CD4-positive, alpha-beta T cell (primary cell): ENCODE measurements at regions not wholly inside any gene's neighbourhood (a gene's known extent, or its start where the extent isn't known, plus 50 kb on each side); places are given as distances from the start of the nearest gene placed in this dataset.

Experiments used
- ATAC-seq: fragments of 200-7000 bp; cut with Tn5 transposase; one replicate; pipeline ENCODE4 v1.10.0; 2022; ENCODE audit warnings: mild to moderate bottlenecking; ENCODE audit not compliant: poor library complexity
- CTCF ChIA-PET: fragments of 350-600 bp; sonication (Branson Sonifier 250); formaldehyde crosslinking; loops from one replicate; lab custom pipeline; 2021; ENCODE audit warnings: antibody characterized with exemption, inconsistent platforms; lab: Charles Lee
- POLR2A ChIA-PET: fragments of 350-600 bp; sonication (Branson Sonifier 250); formaldehyde crosslinking; loops from one replicate; lab custom pipeline; 2021; ENCODE audit warnings: antibody characterized with exemption, inconsistent platforms; lab: Charles Lee
- DNase-seq, 14 experiments: peaks; one replicate each; pipeline ENCODE4 v3.0.0-alpha.2; 2013 to 2020; ENCODE audit warnings: mixed read lengths in 2 of 14
- H3K27ac ChIP-seq, 2 donors: one replicate each; pipeline versions ENCODE4 v1.5.1 to v1.7.0; 2013; ENCODE audit warnings: low read length in 2 of 2, low read depth in 1 of 2, mild to moderate bottlenecking in 1 of 2
- H3K27me3 ChIP-seq, 2 experiments: 1 replicate in 1 of 2; 2 replicates in 1 of 2; pipeline versions ENCODE4 v1.6.1 to v1.7.0; 2013; ENCODE audit warnings: low read length in 2 of 2, control low read depth in 1 of 2, mild to moderate bottlenecking in 1 of 2, moderate library complexity in 1 of 2; ENCODE audit not compliant: insufficient read depth in 2 of 2, control insufficient read depth in 1 of 2
- H3K36me3 ChIP-seq: one replicate; pipeline ENCODE4 v1.6.1; 2013; ENCODE audit warnings: low read length, control low read depth; ENCODE audit not compliant: insufficient read depth
- H3K4me1 ChIP-seq: one replicate; pipeline ENCODE4 v1.6.1; 2013; ENCODE audit warnings: low read length, control low read depth; ENCODE audit not compliant: insufficient read depth
- H3K4me3 ChIP-seq: one replicate; pipeline ENCODE4 v1.5.1; 2013; ENCODE audit warnings: mild to moderate bottlenecking, low read length, moderate library complexity
- H3K9me3 ChIP-seq, 2 experiments: 1 replicate in 1 of 2; 2 replicates in 1 of 2; pipeline versions ENCODE4 v1.6.1 to v1.7.0; 2013; ENCODE audit warnings: low read length in 2 of 2, mild to moderate bottlenecking in 2 of 2, control low read depth in 1 of 2, moderate library complexity in 1 of 2; ENCODE audit not compliant: control insufficient read depth in 1 of 2, insufficient read depth in 1 of 2
- H3K27ac Mint-ChIP-seq: one replicate; pipeline ENCODE4 v1.8.0; 2020; ENCODE audit warnings: mixed read lengths
- H3K27me3 Mint-ChIP-seq: one replicate; pipeline ENCODE4 v1.8.0; 2021; ENCODE audit warnings: mixed read lengths
- H3K36me3 Mint-ChIP-seq: one replicate; pipeline ENCODE4 v1.8.0; 2021; ENCODE audit warnings: low read depth, mixed read lengths
- H3K4me1 Mint-ChIP-seq: one replicate; pipeline ENCODE4 v1.8.0; 2021; ENCODE audit warnings: low read depth, mixed read lengths
- H3K4me3 Mint-ChIP-seq: one replicate; pipeline ENCODE4 v1.8.0; 2020; ENCODE audit warnings: mild to moderate bottlenecking, mixed read lengths
- H3K9me3 Mint-ChIP-seq: one replicate; pipeline ENCODE4 v1.8.0; 2020; ENCODE audit warnings: mixed read lengths
- CTCF ChIP-seq: fragments of 200-600 bp; IDR thresholded peaks from one replicate; pipeline ENCODE4 v1.8.0; 2022; ENCODE audit warnings: antibody characterized with exemption, mild to moderate bottlenecking
- intact Hi-C, 2 experiments: fragments of 100-400 bp; cut with DNase I in 1 of 2; cut with micrococcal nuclease in 1 of 2; formaldehyde crosslinking; loops; one replicate each; pipeline versions ENCODE4 v1.15.1 to v1.9.0; 2023 to 2025; cut with DNase I, micrococcal nuclease

GRCh38 chr1:106523497-106523896 is 533.0 kb upstream of the PRMT6 start:
- CTCF ChIA-PET, result no interaction called here
- H3K36me3 ChIP-seq, result no peaks in the 10 kb centered on the region
- H3K9me3 ChIP-seq, result peaks cover 6 to 8% of the 10 kb centered on the region in 2 experiments
- Mint-ChIP-seq H3K27ac (no peak overlapping the region), H3K36me3 (no peaks in the 10 kb centered on the region), H3K9me3 (peaks cover 5% of the 10 kb centered on the region), H3K4me3 (no peak overlapping the region), H3K4me1 (no peaks in the 10 kb centered on the region), H3K27me3 (no peaks in the 10 kb centered on the region)
- no peak for ATAC-seq
- no peaks in the 10 kb centered on the region for H3K27me3 ChIP-seq
- POLR2A ChIA-PET, result no interaction called here
- no peak overlapping the region for H3K27ac ChIP-seq
- H3K4me1 ChIP-seq, result no peaks in the 10 kb centered on the region
- no peak for TF ChIP-seq CTCF
- no peak for DNase-seq
- intact Hi-C loops, result no loop called here
- no peak overlapping the region for H3K4me3 ChIP-seq

- no peak overlapping the region for H3K27ac ChIP-seq
- no peaks in the 10 kb centered on the region for H3K36me3 Mint-ChIP-seq
- no peak for ATAC-seq
- no peaks in the 10 kb centered on the region for H3K36me3 ChIP-seq
- POLR2A ChIA-PET, result no interaction called here
- H3K27me3 Mint-ChIP-seq, result no peaks in the 10 kb centered on the region
- peaks cover 7% of the 10 kb centered on the region for H3K9me3 Mint-ChIP-seq
- CTCF ChIA-PET, result no interaction called here
- no peak overlapping the region for H3K4me3 Mint-ChIP-seq
- intact Hi-C loops, result no loop called here
- H3K4me1 ChIP-seq, result no peaks in the 10 kb centered on the region
- no peak for DNase-seq
- peaks cover 6 to 8% of the 10 kb centered on the region in 2 experiments for H3K9me3 ChIP-seq
- no peak overlapping the region for H3K4me3 ChIP-seq
- no peak overlapping the region for H3K27ac Mint-ChIP-seq
- no peak for TF ChIP-seq CTCF
- no peaks in the 10 kb centered on the region for H3K4me1 Mint-ChIP-seq
- H3K27me3 ChIP-seq, result no peaks in the 10 kb centered on the region
Measured at GRCh38 chr1:106524631-106525030, 531.8 kb upstream of the PRMT6 start.

GRCh38 chr1:106526650-106527049 is 529.8 kb upstream of the PRMT6 start:
- Histone ChIP-seq H3K4me1 (no peaks in the 10 kb centered on the region), H3K27ac (no peak overlapping the region), H3K36me3 (no peaks in the 10 kb centered on the region), H3K4me3 (no peak overlapping the region), H3K9me3 (peaks cover 4 to 6% of the 10 kb centered on the region in 2 experiments), H3K27me3 (no peaks in the 10 kb centered on the region)
- Mint-ChIP-seq H3K27me3 (no peaks in the 10 kb centered on the region), H3K9me3 (peaks cover 7% of the 10 kb centered on the region), H3K4me1 (no peaks in the 10 kb centered on the region), H3K36me3 (no peaks in the 10 kb centered on the region), H3K4me3 (no peak overlapping the region), H3K27ac (no peak overlapping the region)
- DNase-seq, result no peak
- ChIA-PET POLR2A (no interaction called here), CTCF (no interaction called here)
- no peak for TF ChIP-seq CTCF
- no peak for ATAC-seq
- intact Hi-C loops, result no loop called here
